SH-SY5Y (cell line): ENCODE measurements at regions not wholly inside any gene's neighbourhood (a gene's known extent, or its start where the extent isn't known, plus 50 kb on each side); places are given as distances from the start of the nearest gene placed in this dataset.

Experiments
- GATA2 ChIP-seq: IDR thresholded peaks from 2 replicates; pipeline ENCODE4 v1.6.1; 2011; ENCODE audit warnings: mild to moderate bottlenecking, low read depth, low read length
- GATA3 ChIP-seq: IDR thresholded peaks from 2 replicates; pipeline ENCODE4 v1.6.1; 2011; ENCODE audit warnings: low read depth, mild to moderate bottlenecking, low read length, moderate library complexity

GRCh38 chr7:81618396-81619014 is 151.3 kb downstream of the HGF start:
- no peak for TF ChIP-seq GATA2
- no peak for TF ChIP-seq GATA3
